ENCODE measurements at regions not wholly inside any gene's neighbourhood (a gene's known extent, or its start where the extent isn't known, plus 50 kb on each side); places are given as distances from the start of the nearest gene placed in this dataset.
"Not testable (repeated sequence)": the region's sequence is repeated elsewhere in the genome, so short reads cannot be mapped to it uniquely, and the experiment has no call there.

DNA sequence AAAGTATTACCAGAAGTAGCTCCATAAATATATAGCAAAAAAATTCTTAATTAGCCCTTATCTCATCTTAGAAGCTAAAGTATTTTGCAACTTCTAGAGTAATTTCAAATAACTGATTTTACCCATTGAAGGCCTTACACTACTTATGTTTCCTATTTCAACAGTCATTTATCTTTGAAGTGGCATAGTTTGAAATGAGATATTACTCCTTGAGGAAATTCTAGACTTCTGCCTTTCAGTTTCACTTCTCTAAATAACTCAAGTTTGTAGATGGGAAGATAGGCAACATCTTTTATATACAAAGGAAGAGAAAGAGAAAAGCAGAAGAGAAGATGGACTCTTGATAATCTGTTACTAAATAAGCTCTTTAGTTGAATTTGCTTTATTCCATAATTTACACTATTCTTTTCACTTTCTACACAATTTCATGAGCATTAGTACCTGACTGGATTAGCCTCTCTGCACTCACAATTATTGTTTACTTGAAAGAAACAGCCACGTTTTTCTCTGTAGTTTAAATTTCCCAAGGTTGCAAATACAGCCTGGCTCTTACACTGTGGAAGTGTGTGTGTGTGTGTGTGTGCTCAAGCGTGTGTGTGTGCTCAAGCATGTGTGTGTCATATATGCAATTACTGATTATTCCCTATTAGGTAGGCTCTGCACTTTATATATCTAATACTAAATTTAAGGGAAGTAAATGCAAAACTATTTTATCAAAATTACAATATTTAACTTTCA is 60.6 kb upstream of the EMB start:
- FAIRE-seq (no peak), DNase-seq (ENCODE audit: insufficient read length, low spot score) (no peak)
- TF ChIP-seq POLR2A (IDR thresholded peaks at IDR 0.05; ENCODE audit: low read depth, low read length), result no peak

DNA sequence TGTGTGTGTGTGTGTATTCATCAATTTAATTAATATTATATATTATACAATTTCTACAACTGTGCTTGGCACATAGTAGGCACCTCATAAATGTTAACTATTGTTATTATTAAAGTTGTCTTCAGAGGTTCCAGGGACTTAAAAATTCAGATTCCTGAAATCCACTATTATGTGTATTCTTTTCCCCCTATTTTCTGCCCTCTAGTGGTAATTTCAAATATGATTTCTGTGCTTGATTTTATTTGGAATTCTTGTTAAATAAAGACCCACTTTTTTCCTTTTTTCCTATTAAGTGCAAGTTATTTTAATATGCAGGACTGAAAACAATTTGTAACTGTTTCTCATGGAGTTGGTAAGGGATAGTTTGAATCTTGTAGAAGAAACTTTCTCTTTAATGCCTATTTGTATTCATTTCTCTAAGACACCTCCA is 72.0 kb upstream of the EMB start:
- not testable (repeated sequence) for DNase-seq (ENCODE audit: insufficient read length, low spot score)
- FAIRE-seq, result peak; percentile 94

DNA sequence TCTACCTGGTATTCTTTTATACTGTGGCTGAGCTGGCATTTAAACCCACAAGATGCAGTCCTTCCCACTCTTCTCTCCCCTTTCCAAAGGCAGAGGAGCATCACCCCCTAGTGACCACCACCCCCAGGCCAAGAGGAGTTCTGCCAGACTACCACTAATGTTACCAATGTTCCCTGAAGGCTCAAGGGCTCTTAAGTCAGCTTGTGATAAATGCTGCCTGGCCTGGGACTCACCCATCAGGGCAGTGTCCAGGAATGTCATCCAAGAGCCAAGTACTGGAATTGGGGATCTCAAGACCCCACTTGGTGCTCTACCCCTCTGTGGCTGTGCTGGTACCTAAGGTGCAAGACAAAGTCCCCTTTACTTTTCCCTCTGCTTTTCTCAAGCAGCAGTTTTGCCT is 80.0 kb upstream of the EMB start:
- not testable (repeated sequence) for DNase-seq (ENCODE audit: insufficient read length, low spot score); FAIRE-seq

DNA sequence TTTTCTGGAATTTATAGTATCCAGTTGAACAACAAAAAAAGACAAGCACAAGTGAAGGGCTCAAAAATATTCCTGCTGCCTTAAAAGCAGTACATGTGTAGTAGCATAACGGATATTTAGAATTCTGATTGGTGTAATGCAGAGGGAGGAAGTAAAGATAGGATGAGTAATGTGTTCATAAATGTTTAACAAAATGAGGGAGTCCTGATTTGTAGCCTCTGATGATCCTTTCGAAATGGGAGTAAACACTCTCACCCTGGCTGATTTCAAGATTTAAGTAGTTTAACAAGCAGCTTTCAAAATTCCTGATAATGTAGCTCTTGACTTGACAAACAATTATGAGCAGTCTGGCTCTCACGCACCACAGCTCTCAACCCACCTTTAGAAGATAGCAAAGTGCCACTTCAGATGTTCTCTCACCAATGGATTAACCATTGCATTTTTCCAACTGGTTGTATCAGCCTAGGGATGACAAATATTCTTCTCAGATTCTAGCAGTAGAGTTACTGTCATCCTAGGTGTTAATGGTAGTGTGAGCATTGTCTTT is 86.5 kb upstream of the EMB start:
- FAIRE-seq; DNase-seq (ENCODE audit: insufficient read length, low spot score): not testable (repeated sequence)

DNA sequence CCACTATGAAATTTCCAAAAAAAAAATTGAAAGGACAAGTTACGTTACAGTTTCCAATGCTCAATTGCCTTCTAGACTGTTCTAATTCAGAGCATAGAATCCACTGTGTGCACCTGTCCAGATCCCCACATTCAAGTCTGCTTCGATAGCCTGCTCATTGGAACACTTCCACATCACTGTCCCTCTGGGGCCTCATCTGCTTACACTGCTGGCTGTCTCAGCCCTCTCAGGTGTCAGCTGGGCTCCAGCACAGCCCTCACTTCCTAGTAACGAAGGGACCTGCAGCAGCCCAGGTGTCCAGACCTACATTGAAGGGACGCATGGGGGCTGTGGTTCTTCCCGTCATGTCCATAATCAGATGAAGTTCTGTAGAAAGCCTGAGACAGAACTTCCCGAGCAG is 94.3 kb upstream of the EMB start:
- DNase-seq (ENCODE audit: insufficient read length, low spot score), result no peak
- no peak for FAIRE-seq
- TF ChIP-seq POLR2A (IDR thresholded peaks at IDR 0.05; ENCODE audit: low read depth, low read length), result no peak

DNA sequence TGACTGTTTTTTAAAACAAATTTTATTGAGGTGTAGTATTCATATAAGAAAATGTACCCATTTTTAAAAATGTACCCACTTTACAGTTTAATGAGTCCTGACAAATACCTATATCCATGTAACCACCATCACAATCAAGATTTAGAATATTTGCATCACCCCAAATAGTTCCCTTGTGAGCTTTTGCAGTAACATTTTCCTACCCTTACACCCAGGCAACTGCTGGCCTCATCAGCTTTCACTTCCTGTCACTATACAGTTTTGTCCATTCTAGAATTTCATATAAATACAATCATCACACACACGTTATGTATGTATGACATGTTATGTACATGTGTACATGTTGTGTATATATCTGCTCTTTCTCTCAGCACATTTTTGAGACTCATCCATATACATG is 96.4 kb upstream of the EMB start:
- not testable (repeated sequence) for DNase-seq (ENCODE audit: insufficient read length, low spot score); FAIRE-seq

DNA sequence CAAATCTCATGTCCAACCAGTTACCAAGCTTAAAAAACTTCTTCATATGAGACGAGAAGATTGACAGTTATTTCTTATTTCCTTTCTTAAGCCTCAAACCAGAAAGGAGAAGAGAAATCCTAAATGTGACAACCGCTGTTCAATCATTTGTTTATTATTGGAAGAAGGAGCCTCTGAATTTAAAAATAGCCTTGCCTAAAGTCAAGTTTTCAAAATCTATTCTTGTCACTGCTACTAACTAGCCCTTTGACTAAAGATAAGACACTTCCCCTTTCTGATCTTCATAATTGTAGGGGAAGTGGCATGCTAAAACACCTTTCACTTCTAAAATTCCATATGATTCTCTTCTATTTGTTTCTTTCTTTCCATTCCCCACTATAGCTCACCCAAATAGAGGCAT is 106.2 kb upstream of the EMB start:
- FAIRE-seq, result no peak
- no peak for TF ChIP-seq POLR2A (IDR thresholded peaks at IDR 0.05; ENCODE audit: low read depth, low read length)

DNA sequence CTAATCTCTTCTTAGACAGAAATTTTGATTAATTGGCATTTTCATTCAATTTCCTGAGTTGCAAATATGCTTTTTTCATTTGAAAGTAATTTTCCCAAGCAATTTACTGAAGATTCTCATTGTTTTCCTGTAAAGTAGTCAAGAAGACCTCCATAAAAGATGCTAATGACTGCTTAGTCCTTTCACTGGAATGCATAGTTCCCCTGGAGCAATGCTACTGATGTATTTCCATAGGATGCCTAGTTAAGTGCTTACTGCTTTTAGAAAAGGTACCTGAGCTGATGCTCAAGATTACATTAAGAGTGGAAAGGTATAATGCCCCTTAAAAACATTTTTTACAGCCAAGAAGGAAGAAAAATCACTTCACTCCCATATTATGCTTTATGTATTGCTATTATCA is 109.2 kb upstream of the EMB start:
- DNase-seq (ENCODE audit: insufficient read length, low spot score) (no peak), FAIRE-seq (no peak)
- TF ChIP-seq POLR2A (IDR thresholded peaks at IDR 0.05; ENCODE audit: low read depth, low read length), result no peak

More for the DNA sequence above, 106.2 kb upstream of the EMB start:
- no peak for DNase-seq (ENCODE audit: insufficient read length, low spot score)

DNA sequence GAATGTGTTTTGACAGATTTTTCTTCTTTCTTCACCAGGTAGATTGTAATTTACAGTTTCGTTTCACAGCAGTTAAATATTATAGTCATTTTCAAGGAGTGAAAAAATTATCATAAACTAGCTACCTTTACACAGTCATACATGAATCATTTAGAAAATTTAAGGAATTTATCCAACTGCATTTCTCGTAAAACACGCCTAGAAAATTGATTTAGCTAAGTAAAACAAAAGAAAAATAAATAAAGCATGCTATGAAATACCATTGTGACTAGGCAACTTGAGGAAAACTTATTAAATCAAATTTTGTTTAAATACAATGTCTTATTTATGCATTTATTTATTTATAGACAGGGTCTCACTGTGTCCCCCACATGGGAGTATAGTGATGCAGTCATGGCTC is 109.9 kb upstream of the EMB start:
- no peak for FAIRE-seq
- TF ChIP-seq POLR2A (IDR thresholded peaks at IDR 0.05; ENCODE audit: low read depth, low read length), result no peak
- no peak for DNase-seq (ENCODE audit: insufficient read length, low spot score)

DNA sequence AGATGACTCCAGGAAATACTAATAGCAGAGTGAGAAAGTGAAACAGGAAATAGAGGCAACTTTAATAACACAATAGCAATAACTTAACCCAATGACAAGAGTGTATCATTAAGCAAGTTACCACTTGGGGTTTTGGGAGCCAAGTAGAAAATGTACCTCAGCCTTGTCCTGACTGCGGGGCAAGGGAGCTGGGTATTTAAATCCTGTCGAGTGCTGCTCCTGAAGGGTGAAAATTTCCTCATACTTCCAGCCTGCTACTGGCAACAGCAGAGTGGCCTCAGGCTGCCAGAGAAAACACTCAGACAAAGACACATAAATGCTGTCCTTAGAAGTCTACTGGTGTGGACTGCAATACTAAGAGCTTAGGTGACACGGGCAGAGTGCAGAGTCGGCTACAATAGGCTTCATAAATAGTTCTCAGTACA is 112.5 kb upstream of the EMB start:
- FAIRE-seq (peak; percentile 45), DNase-seq (ENCODE audit: insufficient read length, low spot score) (no peak)
- no peak for TF ChIP-seq POLR2A (IDR thresholded peaks at IDR 0.05; ENCODE audit: low read depth, low read length)

DNA sequence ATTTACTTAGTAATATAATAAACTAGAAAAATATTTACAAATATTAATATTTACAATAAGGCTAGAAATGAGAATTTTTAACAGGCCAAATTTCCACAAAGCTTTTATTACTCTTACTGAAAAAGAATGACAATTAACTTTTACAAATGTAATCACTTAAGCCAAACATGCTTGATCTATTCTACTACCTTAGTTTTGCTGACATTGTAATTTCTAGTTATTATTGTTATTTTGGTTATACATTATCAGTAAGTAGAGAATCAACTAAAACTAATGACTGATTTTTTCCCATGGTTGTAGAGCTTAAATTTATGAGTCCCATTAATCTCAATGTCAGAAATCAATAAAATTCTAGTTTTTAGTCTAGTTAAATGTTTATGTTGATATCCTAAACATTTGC is 107.8 kb upstream of the PARP8 start:
- DNase-seq (ENCODE audit: insufficient read length, low spot score); FAIRE-seq: not testable (repeated sequence)

DNA sequence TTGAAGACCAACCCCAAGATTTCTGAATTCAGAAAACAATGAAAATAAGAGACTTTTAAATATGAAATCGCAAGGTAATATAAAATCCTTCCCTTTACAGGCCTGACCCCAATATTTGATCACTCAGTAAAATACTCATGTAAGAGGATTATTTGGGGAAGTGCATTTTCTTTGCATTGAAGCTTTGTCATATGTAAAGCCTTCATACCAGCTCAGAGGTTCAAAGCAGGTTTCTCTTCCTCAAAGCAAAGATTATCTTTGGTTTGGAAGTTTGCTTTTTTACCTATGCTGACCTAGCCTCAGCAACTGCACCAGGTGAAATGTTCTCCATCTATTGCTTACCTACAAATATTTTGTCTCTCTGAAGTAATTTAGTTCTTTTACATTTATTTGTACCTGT is 106.5 kb upstream of the PARP8 start:
- no peak for TF ChIP-seq POLR2A (IDR thresholded peaks at IDR 0.05; ENCODE audit: low read depth, low read length)
- DNase-seq (ENCODE audit: insufficient read length, low spot score) (no peak), FAIRE-seq (no peak)

DNA sequence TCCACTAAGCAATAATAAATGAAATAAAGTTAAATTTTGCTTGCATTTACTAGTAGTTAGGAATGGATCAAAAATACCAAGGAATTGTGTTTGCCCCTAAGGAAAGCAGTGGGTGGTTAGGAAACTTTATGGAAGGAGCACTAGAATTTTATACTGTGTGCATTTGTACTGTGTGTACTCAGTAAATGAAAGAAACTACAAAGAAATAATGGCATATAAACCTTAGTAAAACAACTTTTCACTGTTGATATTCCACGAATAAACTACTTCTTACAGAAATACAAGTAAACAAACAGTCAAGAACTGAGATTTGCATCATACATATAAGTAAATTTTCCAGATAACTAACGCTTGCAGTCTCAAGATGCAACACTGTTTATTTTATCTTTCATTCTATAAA is 103.7 kb upstream of the PARP8 start:
- no peak for FAIRE-seq
- no peak for TF ChIP-seq POLR2A (IDR thresholded peaks at IDR 0.05; ENCODE audit: low read depth, low read length)
- DNase-seq (ENCODE audit: insufficient read length, low spot score), result no peak

DNA sequence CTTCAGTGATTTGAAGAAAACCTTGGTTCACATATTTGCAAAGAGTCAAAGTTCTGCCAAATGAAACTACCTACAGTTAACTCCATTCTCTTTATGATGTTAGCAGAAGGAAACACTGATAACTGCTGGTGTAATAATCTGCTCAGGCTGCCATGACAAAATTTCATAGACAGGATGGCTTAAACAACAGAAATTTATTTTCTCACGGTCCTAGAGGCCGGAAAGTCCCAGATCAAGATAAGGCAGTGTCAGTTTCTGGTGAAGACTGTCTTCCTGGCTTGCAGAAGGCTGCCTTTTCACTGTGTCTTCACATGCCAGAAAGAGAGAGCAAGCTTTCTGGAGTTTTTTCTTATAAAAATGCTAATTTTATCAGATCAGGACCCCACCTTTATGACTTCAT is 102.4 kb upstream of the PARP8 start:
- no peak for TF ChIP-seq POLR2A (IDR thresholded peaks at IDR 0.05; ENCODE audit: low read depth, low read length)
- no peak for DNase-seq (ENCODE audit: insufficient read length, low spot score)
- no peak for FAIRE-seq

DNA sequence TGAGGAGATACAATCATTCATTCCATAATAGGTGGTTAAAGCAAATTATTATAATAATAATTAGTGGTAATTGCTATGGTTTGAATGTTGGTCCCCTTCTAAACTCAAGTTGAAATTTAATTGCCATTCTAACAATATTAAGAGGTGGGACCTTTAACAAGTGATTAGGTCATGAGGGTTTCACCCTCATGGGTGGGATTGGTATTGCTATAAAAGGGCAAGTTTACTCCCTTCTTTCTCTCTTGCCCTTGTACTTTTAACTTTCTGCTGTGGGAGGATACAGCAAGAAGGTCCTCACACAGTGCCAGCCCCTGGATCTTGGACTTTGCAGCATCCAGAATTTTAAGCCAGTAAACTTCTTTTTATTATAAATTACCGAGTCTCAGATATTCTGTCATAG is 101.9 kb upstream of the PARP8 start:
- FAIRE-seq (no peak), DNase-seq (ENCODE audit: insufficient read length, low spot score) (no peak)
- TF ChIP-seq POLR2A (IDR thresholded peaks at IDR 0.05; ENCODE audit: low read depth, low read length), result no peak

DNA sequence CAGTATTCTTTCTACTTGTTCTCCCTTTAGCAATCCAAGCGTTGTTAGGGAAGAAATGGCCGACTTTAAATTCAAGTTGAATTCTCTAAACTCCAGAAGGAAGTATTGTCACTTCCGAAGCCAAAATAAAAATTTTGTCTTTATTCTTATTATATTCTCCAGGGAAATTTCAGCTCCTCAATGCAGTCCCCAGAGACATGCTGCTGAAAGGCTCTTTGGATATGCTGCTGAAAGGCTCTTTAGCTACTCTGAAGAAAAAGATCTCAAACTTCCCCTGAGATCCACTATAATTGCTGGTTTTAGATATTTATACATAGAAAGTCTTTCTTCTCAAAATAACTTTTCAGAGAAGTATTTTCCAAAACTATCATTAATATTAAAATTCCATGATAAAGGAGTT is 92.3 kb upstream of the PARP8 start:
- DNase-seq (ENCODE audit: insufficient read length, low spot score), result no peak
- FAIRE-seq, result no peak

More for the DNA sequence above, 92.3 kb upstream of the PARP8 start:
- no peak for TF ChIP-seq POLR2A (IDR thresholded peaks at IDR 0.05; ENCODE audit: low read depth, low read length)
